MM.1S (cell line): ENCODE measurements at regions not wholly inside any gene's neighbourhood (a gene's known extent, or its start where the extent isn't known, plus 50 kb on each side); places are given as distances from the start of the nearest gene placed in this dataset.

ENCODE experiments used
- CTCF ChIP-seq: fragments of 300-600 bp; sonication (generic); IDR thresholded peaks from 2 replicates; pipeline ENCODE4 v1.5.1; 2016; ENCODE audit warnings: antibody characterized with exemption, low read length, mixed read lengths
- EZH2 ChIP-seq: fragments of 300-600 bp; sonication (generic); optimal IDR thresholded peaks from 2 replicates; pipeline ENCODE3; 2017; ENCODE audit warnings: low read depth, mild to moderate bottlenecking, antibody characterized with exemption, low read length, mixed read lengths
- EZH2phosphoT487 ChIP-seq: fragments of 300-600 bp; sonication (generic); IDR thresholded peaks from 2 replicates; pipeline ENCODE4 v1.6.1; 2018; ENCODE audit warnings: antibody characterized with exemption, low read length

GRCh38 chr3:39657075-39657474 lies 152.3 kb upstream of the MYRIP start:
- TF ChIP-seq CTCF, result no peak
- no peak for TF ChIP-seq EZH2phosphoT487
- TF ChIP-seq EZH2, result no peak
